ENCODE measurements at regions not wholly inside any gene's neighbourhood (a gene's known extent, or its start where the extent isn't known, plus 50 kb on each side); places are given as distances from the start of the nearest gene placed in this dataset.

- ATAC-seq (no peak), DNase-seq (ENCODE audit: low read depth, low spot score) (no peak)
- no TSS peak for BruUV-seq (replicated peaks)
- intact Hi-C loops (cut with micrococcal nuclease; ENCODE audit: unreplicated experiment), result no loop called here
- H3K27ac ChIP-seq (ENCODE audit: low read length), result no peak overlapping the region
- H3K4me3 ChIP-seq (ENCODE audit: low read depth in 2 of 2, low read length in 2 of 2), result no peak overlapping the region
- ChIA-PET POLR2A (no interaction called here), CTCF (no interaction called here)
- no peaks in the 10 kb centered on the region for H3K9me3 ChIP-seq (ENCODE audit: control insufficient read depth, insufficient read depth, low read depth, low read length)
- in situ Hi-C loops (cut with HindIII; ENCODE audit: low pct_unique_long_range_greater_than_20kb, low sequenced_read_pairs), result no loop called here
- H3K27me3 ChIP-seq (ENCODE audit: control insufficient read depth, insufficient read depth, low read length), result no peaks in the 10 kb centered on the region
- no peaks in the 10 kb centered on the region for H3K36me3 ChIP-seq (ENCODE audit: control insufficient read depth, insufficient read depth, low read length)
- H3K4me1 ChIP-seq (ENCODE audit: control insufficient read depth, insufficient read depth, low read length), result 0 out of 2 replicates have a peak, but pooled peaks cover 7% of the 10 kb centered on the region
- TF ChIP-seq POLR2AphosphoS5 (IDR thresholded peaks at IDR 0.05; ENCODE audit: low read depth, low read length) (no peak), REST (IDR thresholded peaks at IDR 0.05; ENCODE audit: insufficient read depth in 1 of 2, low read depth in 2 of 2, low read length in 1 of 2) (no peak), TCF7L2 (IDR thresholded peaks at IDR 0.05; ENCODE audit: low read depth, low read length) (no peak), CTCF (IDR thresholded peaks at IDR 0.05) (no peak), SIN3A (IDR thresholded peaks at IDR 0.05; ENCODE audit: borderline replicate concordance, insufficient read depth, low read depth, low read length) (no peak)
These were observed 88.1 kb upstream of the KLF7 start for GRCh38 chr2:207253666-207254345.

GRCh38 chr2:207254591-207255464, 89.1 kb upstream of the KLF7 start:
- ChIA-PET CTCF (interaction anchor here (0.5 kb wide), 1 partner anchor 22 kb away, joined by 3 read pairs; no protein-coding TSS in a partner anchor), POLR2A (no interaction called here)
- DNase-seq (ENCODE audit: low read depth, low spot score), result no peak
- H3K27ac ChIP-seq (ENCODE audit: low read length), result no peak overlapping the region
- H3K4me3 ChIP-seq (ENCODE audit: low read depth in 2 of 2, low read length in 2 of 2), result no peak overlapping the region
- H3K36me3 ChIP-seq (ENCODE audit: control insufficient read depth, insufficient read depth, low read length), result no peaks in the 10 kb centered on the region
- no peak for ATAC-seq
- in situ Hi-C loops (cut with HindIII; ENCODE audit: low pct_unique_long_range_greater_than_20kb, low sequenced_read_pairs), result no loop called here
- H3K4me1 ChIP-seq (ENCODE audit: control insufficient read depth, insufficient read depth, low read length), result 0 out of 2 replicates have a peak, but pooled peaks cover 7% of the 10 kb centered on the region
- intact Hi-C loops (cut with micrococcal nuclease; ENCODE audit: unreplicated experiment), result no loop called here
- no peaks in the 10 kb centered on the region for H3K27me3 ChIP-seq (ENCODE audit: control insufficient read depth, insufficient read depth, low read length)
- TF ChIP-seq CTCF (IDR thresholded peaks at IDR 0.05), result no peak
- TF ChIP-seq POLR2AphosphoS5 (IDR thresholded peaks at IDR 0.05; ENCODE audit: low read depth, low read length), result no peak
- TF ChIP-seq SIN3A (IDR thresholded peaks at IDR 0.05; ENCODE audit: borderline replicate concordance, insufficient read depth, low read depth, low read length), result no peak
- no peak for TF ChIP-seq TCF7L2 (IDR thresholded peaks at IDR 0.05; ENCODE audit: low read depth, low read length)
- TF ChIP-seq REST (IDR thresholded peaks at IDR 0.05; ENCODE audit: insufficient read depth in 1 of 2, low read depth in 2 of 2, low read length in 1 of 2), result no peak
- no peaks in the 10 kb centered on the region for H3K9me3 ChIP-seq (ENCODE audit: control insufficient read depth, insufficient read depth, low read depth, low read length)
- no TSS peak for BruUV-seq (replicated peaks)

Data from Panc1 (cell line).